ENCODE measurements at regions not wholly inside any gene's neighbourhood (a gene's known extent, or its start where the extent isn't known, plus 50 kb on each side); places are given as distances from the start of the nearest gene placed in this dataset.

DNA sequence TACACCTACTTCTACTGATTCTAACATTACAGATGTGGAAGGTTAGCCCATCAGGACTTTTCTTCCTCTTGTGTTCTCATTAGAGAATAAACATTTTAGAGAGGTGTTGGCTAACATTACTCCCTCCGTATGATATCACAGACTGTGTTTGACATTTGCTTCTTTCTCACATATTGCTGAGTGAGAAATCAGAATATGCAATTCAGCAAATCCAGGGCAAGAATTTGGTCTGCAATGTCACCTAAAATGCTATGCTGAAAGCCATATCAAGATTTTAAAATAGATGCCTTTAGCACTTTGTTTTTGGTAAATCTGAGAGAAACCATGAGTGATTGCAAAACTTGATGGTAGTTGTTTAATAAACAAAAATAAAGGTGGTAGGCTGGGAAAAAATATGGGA is 319.1 kb downstream of the C4orf33 start:
- DNase-seq (ENCODE audit: low spot score) = no peak

DNA sequence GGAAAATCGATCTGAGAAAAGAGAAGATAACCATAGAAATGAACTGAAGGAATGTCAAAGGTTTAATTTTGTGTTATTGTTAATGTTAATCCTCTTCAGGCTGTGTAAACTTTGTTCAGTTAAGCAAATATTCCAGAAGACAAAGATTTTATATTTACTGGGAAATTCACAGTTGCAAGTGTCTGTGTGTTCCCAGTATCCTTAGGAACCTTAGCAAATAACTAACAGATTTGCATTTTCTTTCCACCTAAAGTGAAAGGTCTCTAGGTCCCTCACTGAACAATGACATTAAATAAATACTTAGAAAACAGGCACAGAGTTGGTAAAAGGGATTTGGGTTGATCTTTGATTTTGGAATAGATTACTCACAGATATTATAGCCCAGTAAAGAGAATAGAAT is 324.7 kb downstream of the C4orf33 start:
- DNase-seq (ENCODE audit: low spot score) = no peak

DNA sequence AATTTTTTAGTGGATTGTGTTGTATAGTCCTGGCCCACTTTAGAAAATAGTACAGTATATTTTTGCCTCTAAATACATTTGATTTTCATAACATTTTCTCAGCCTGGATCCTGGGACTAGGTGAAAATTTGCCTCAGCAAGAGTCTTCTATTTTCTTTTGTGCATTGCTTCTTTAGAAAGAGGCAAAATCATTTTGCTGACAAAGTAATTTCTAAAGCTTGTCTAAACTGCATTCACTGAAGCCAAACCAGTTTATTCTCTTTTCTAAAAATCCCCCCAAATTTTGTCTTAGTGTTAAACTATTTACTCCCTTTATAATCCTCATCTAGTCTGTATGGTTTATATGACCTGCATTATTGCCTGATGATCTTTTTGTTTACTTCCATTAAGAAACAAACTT is 326.3 kb downstream of the C4orf33 start:
- no peak for DNase-seq (ENCODE audit: low spot score)

DNA sequence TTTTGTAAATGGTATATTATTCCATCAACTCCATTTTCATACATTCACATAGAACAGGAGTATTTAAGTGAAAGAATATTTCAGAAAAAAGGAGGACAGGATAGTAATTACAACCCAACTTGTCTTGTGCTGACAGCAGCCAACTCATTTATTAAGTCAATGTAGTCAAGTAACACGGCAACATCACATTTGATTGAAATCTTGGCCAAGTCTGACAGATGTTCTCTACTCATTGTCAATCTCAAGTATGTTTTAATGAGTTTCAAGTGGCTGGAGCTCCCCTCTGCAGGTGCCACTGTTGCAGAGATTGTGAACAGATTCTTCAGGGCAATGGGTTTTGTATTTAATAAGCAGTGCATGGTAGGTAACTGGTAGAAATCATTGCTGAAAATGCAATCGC is 332.5 kb downstream of the C4orf33 start:
- no peak for DNase-seq (ENCODE audit: low spot score)

DNA sequence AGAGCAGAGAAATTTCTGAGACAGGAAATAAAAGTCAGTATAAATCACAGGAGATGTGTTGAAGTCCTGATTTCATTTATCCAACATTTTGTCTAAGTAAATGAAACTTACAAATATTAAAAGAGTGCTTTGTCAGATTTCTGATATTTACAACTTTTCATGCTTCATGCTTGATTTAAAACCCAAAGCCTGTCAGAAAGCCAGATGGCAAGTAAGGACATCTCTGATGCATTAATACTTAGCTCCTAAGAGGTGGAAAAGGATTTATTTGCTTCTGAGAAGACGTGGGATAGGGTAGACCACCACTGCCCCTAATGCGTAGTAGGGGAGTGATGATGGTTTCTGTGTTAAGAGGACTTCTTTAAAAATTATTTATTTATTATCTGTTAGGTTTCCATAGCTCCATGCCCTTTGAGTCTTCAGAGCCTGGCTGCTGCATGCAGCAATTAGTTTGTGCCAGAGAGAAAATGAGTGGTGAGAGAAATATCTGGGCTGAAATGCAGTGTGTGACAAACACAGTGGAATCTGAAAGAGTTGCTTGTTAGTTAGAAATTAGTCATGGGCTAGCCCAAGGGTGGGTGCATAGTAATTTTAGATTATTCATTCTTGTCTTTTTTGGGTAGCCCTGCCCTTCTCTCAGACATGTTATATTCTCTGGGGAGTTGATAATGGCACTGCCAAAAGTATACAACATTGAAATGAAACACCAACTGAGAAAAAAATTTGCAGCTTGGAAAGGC is 333.8 kb downstream of the C4orf33 start:
- DNase-seq (ENCODE audit: low spot score) = no peak

DNA sequence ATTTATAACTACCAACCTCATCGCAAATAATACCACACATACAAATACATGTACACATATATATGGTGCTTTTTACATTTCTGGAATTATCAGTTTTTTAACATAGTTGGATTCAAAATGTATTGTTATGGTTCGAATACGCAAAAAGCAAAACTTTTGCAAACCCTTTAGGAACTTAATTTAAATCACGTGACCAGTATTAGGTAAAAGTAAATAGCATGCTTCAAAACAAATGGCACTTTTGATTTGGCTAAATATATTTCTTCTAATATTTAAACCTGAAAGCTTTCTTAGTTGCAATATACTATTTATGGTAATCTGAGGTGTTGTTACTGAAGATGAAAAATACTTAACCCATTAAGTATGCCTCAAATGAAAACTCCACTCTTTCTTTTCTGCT is 341.4 kb downstream of the C4orf33 start:
- no peak for DNase-seq (ENCODE audit: low spot score)

DNA sequence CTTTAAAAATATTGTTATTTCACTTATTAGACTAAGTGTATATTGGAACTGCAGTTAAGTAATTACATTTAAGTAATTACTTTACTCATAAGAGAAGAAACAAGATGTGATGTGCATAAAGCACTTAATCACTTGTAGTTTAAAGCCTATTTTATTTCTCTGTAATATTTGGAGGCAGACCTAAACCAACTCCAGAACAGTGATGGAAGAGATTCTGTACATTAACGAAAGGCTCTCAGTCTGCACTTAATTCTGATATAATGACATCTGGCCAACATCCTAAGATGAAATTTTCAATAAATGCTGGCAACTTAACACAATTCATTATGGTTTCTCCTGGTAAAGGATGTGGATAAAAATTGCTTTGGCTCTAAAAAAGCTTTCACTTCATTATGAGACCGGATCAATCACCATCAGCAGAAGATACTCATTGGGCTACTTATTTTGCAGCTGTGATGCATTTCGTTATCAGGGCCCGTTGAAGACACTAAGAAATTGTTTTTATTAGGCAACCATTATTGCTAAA is 342.6 kb downstream of the C4orf33 start:
- no peak for DNase-seq (ENCODE audit: low spot score)

DNA sequence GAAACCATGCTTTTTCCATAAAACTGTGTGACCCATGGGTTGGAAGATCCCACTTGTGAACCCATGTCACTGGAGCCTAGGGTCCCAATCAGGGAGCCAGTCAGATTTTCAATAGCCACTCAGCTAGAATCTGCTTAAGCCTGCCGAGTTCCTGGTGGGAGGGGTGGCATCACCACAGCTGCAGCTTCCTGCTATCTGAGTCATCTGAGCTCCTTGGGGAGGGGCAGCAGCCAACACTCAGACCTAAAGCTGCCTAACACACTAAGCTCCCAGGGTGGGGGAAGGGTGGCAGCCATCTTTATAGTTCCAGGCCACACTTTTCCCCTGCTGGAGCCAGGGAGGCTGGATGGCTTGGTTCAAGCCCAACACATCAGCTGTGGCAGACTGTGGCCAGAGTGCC is 350.1 kb downstream of the C4orf33 start:
- DNase-seq (ENCODE audit: low spot score) = no peak

DNA sequence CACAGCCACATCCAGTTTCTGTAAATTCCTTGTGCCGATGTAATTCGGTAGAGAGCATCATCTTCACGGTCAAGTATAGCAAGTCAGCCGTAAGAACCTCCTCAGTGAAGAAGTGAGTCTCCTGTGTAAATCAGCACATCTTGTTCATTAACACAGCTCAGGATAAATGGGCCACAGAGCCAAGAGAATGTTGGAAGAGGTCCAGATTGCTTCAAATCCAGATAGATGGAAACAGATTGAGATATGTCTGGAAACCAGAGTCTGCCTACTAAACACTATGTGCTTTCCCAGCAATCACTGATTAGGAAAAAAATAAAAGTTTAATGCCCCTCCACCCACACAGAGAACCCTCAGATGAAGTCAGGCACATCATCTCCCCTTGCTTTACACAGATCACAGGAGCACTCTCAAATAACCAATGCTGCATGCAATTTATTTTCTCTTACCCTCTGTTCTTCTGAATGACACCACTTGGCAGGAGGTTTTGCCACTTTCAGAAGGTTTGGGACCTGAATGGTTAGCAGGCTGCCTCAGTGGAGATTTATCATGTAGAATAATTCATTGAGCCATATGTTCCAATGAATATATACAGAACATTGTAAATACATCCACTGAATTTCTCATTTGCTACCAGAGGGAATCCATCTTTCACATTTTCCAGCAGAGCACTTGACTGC is 357.7 kb downstream of the C4orf33 start:
- no peak for DNase-seq (ENCODE audit: low spot score)

DNA sequence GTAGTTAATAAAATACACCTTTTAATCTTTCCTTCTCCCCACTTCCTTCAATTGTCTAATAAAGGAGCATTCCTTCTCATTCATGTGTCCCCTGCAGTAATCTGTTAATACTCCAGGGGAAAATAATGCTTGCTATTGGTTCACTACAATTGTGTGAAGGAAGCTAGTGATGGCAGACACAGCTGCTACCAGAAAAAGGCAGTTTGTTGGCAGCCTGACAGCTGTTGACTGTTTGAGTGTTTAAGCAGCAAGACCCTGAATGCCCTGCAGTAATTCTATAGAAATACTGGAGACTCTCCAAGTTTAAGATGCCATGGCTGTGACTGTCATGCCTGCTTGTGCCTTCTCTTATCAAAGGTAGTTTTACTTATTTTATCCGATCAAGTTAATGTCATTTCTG is 359.5 kb downstream of the C4orf33 start:
- DNase-seq (ENCODE audit: low spot score) = no peak

DNA sequence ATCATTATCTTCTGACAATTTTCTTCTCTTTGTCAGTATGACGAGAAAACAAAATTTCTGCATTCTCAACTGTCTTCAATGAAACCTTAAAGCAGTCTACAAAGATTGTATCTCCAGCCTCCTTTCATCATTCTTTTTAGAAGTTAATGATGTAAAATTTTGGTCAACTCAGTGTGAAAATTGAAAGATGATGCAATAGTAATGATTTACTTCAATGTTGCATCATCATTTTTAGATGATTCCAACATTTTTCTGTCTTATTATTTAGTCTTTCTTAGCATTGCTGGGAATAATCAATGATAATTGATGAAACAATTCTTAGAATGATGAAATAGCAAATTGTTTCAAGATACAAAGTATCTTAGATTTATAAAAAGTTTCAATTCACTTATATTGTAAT is 372.7 kb downstream of the C4orf33 start:
- no peak for DNase-seq (ENCODE audit: low spot score)

DNA sequence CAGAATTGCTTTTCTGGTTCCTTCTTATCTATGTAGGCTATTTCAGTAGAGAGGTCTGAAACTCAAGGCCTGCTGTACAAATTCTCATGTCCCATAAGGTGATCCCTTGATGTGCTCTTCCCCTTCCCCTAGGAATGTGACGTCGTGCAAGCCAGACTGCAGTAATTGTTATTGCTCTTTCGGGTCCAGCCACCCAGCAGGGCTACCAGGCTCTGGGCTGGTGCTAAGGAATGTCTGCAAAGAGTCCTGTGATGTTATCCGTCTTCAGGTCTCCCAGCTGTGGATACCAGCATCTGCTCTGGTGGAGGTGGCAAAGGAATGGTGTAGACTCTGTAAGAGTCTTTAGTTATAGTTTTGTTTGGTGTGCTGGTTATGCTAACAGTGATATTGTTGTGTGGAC is 378.7 kb downstream of the C4orf33 start:
- DNase-seq (ENCODE audit: low spot score) = no peak

DNA sequence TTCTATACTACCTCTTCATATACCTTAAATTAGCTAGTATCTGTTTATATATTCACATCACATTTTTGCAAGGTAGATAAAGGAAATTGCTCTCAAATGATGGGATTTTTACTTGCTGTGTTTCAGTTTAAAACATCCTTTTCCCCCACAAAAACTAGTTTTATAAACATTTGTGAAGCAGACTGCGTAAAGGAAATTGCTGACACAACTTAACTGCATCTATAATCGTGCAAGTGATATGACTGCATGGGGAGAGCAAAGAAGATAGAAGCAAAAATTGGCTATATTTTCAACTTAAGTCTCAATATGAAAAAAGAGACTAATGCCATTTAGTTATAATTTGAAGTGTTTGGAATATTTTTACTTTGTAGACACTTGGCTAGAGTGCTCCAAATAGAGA is 385.2 kb downstream of the C4orf33 start:
- no peak for DNase-seq (ENCODE audit: low spot score)

DNA sequence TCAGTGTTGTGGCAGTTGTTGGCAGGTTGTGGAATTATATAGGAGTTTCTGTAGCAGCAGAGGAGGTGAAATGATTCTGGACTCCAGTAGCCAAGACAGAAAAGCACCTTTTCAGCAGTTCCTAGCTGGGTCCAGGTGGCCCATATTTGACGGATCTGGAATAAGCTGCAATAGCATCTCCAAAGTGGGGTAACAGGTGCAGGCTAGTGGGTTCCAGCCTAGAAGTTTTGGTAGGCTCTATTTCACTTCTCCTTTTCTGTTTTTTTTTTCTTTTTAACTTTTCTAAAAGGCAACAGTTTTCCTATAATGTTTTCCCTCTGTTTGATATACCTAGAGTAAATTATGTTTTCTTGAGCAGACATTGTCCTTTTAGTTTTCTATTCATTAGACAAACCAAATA is 392.5 kb downstream of the C4orf33 start:
- no peak for DNase-seq (ENCODE audit: low spot score)

DNA sequence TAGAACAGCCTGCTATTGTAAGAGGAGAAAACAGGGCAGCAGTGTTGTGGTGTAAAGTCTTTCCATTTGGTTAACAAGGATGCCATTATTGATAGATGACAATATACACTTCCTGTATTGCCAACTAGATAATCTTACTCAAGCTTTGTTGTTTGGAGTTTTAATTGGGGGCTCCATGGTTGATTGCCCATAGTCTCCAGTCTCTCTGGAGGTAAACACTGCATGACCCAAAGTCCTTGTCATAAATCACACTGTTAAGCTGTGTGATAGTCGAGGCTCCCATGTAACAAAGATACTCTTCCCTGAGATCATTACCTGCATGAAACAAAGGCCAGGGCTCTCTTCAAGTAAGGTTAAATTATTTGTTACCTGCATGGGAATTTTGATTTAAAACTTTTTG is 394.6 kb downstream of the C4orf33 start:
- no peak for DNase-seq (ENCODE audit: low spot score)

DNA sequence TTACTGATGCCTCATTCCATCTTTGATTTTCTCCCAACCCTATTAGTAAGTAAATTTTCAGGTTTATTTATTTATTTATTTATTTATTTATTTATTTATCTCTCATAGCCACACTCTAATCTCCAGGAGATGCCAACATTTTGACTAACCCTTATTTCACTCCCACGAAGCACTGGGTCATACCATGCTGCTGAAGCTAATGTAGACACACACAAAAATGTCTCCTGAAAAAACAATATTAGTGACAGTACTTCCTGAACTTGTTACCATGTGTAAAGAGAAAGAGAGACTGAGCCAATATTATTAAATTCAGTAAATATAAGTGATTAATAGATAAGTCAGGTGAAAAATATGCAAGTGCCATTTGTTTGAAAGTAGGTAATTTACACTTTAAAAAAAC is 402.7 kb downstream of the C4orf33 start:
- no peak for DNase-seq (ENCODE audit: low spot score)

DNA sequence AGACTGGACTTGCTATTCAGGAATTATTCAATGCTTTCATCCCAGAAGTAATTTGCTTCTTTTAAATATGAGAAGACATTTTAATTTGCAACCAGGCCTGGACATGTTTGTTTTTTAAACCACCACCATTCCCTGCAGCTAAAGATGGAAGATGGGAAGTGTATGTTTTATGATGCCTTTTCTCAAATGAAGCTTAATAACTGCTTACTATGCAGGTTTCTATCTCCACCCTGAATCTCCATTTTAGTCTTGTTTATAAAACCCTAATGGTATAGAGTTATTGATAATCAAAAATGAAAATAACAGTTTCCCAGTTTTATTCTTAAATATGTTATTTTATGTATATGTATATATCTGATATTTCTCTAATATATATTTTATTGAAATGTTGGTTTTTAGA is 418.9 kb downstream of the C4orf33 start:
- DNase-seq (ENCODE audit: low spot score) = no peak

DNA sequence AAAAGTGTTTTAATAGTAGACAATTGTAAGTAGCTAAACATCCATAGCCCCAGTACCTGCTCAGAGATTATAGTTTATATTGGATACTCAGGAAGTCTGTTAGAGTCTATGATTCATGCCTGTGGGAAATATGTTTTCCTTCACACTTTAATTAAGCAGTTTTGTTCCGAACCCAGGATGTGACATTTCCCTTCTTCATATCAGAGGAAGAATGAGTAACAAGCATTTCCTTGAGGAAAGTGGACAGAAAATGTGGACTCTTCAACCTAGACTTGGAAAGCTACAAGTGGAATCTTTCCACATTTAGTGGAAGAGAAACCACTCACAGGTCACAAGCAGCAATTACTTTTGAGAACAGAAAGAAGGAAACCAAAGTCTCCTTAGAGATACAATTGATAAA is 419.4 kb downstream of the C4orf33 start:
- DNase-seq (ENCODE audit: low spot score) = no peak

DNA sequence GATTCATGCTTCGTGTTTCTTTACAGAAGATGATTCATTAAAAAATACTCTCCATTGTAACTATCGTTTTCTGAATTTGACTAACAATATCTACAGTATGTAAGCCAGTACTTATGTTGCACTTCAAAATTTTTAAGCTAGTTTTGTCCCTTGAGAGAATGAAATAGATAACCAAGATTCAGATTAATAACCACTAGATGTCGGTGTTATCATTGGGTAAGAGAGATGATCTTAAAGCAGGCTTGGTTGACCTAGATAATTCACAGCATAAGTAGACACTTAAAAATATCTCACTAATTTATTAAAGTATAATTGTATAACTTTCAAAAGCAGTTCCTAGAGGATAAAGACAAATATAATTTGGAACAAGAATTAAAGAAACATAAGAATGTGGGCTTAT is 430.9 kb downstream of the C4orf33 start:
- DNase-seq (ENCODE audit: low spot score) = no peak

DNA sequence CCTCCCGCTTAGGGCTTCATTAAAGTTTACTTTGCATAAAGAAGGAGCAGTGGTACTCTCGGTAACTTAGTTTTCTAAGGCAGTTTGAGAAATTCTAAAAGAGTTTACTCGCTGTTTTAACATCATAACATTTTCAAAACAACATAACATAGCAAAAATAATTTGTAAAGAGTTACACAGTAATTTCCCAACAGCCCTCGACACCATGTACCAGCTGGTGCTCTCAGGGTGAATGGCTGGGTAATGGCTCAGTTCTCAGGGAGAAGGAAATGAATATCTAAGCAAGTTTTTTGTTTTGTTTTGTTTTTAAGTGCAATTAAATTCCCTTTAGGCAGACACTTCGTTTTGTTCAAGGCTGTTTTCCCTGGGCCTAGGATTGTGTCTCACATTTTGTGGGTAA is 435.3 kb downstream of the C4orf33 start:
- no peak for DNase-seq (ENCODE audit: low spot score)

DNA sequence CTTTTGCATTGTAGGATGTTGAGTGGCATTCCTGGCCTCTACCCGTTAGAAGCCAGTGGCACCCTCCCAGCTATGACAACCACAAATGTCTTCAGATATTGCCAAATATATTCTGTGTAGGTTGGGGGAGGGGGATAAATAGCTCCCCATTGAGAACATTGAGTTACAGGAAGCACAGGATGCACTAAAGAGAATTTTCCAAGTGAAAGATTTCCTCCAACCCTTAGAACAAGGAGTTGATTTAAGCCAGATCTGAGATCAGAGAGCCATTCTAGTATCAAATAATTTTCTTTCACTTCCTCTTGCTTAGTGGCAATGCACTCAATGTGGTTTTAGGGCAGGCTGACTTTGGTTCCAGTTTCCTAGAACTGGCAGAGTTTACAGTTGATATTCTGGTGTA is 436.6 kb downstream of the C4orf33 start:
- no peak for DNase-seq (ENCODE audit: low spot score)

DNA sequence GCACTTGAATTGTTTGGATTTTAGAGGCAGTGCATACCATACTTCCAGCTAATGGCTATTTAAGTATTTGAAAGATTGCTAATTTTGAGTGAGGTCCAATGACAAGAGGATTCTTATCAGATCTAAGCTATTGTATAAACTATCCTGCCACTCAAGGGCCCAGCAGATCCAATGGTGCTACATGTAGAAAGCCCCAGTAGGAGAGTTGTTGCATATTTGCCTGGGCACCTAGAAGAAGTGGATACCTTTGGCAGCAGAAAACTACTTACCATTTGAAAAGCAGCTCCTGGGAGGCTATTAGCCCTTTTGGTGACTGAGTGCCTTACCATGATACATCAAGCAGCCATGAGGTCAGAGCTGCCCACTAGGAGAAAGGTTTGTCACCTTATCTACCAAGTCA is 447.3 kb downstream of the C4orf33 start:
- no peak for DNase-seq (ENCODE audit: low spot score)

DNA sequence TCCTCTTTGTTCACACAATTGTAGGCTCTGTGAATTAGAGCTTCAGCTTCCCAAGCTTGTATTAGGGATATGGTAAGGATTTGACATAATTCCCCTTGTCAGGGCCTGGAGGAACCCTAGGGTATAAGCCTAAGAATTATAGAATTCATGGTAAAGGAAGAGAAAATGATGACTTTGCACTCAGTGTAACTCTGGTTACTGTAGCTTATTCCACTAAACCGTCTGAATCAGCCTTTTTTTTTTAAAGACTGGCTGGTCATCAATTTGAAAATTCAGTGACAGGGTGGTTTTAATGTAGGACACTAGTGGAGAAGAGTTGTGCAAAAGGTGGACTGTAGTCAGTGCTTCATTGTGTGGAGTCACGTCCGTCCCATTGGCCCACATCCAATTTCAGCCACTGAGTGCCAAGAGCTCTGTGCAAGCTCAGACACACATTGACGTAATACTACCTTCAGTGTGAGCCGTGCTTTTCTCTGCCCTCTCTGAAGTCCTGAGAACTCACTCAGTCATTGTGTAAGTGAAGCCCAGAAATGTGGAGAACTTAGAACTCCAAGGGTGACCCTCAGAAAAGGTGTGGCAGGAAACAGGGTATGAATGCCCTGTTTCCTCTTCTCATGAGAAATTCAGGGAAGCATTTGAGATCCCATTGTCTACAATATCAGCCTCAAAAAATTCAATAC is 449.8 kb downstream of the C4orf33 start:
- no peak for DNase-seq (ENCODE audit: low spot score)

Data from hematopoietic multipotent progenitor cell treated with erythropoietin and hydrocortisone succinate and interleukin-3 and kit ligand, for 15 days (in vitro differentiated cells).